HL-60 (cell line): ENCODE measurements at regions not wholly inside any gene's neighbourhood (a gene's known extent, or its start where the extent isn't known, plus 50 kb on each side); places are given as distances from the start of the nearest gene placed in this dataset.

Source experiments
- GABPA ChIP-seq: IDR thresholded peaks from 2 replicates; pipeline ENCODE4 v1.6.1; 2012; ENCODE audit warnings: low read depth
- POLR2AphosphoS5 ChIP-seq: IDR thresholded peaks from 2 replicates; pipeline ENCODE4 v1.6.1; 2012; ENCODE audit warnings: low read depth
- SPI1 ChIP-seq: IDR thresholded peaks from 2 replicates; pipeline ENCODE4 v1.6.1; 2012; ENCODE audit warnings: low read depth, mild to moderate bottlenecking, borderline replicate concordance
- TF ChIP-seq, protein P1 (sequence below): IDR thresholded peaks from one replicate; pipeline ENCODE4 v1.5.1; 2011; ENCODE audit warnings: low read length, control low read depth, inconsistent platforms; ENCODE audit not compliant: insufficient read depth
- TF ChIP-seq, protein P2 (sequence below): IDR thresholded peaks from 2 replicates; pipeline ENCODE4 v1.6.1; 2012; ENCODE audit warnings: low read depth; ENCODE audit not compliant: insufficient replicate concordance

DNA sequence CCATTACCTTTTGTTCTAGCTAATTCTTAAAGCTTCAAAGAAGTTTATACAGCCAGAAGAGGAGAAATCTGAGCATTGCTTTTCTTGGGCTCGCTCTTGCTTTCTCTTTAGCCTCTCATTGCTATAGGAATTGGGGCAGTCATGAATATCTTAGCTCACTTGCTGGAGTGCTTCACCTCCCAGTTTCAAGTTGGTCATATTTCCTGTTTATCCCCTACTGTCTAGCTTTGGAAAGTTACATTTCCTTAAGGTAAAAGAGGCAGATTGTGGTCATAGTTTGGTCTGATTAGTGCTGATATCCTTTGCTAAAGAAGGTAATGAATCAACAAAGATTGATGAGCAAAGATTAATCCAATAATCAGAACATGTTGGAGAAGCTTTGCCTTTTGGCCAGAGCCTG is 77.7 kb upstream of the GLI3 start:
- TF ChIP-seq, protein P1, sequence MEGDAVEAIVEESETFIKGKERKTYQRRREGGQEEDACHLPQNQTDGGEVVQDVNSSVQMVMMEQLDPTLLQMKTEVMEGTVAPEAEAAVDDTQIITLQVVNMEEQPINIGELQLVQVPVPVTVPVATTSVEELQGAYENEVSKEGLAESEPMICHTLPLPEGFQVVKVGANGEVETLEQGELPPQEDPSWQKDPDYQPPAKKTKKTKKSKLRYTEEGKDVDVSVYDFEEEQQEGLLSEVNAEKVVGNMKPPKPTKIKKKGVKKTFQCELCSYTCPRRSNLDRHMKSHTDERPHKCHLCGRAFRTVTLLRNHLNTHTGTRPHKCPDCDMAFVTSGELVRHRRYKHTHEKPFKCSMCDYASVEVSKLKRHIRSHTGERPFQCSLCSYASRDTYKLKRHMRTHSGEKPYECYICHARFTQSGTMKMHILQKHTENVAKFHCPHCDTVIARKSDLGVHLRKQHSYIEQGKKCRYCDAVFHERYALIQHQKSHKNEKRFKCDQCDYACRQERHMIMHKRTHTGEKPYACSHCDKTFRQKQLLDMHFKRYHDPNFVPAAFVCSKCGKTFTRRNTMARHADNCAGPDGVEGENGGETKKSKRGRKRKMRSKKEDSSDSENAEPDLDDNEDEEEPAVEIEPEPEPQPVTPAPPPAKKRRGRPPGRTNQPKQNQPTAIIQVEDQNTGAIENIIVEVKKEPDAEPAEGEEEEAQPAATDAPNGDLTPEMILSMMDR = no peak
- TF ChIP-seq, protein P2, sequence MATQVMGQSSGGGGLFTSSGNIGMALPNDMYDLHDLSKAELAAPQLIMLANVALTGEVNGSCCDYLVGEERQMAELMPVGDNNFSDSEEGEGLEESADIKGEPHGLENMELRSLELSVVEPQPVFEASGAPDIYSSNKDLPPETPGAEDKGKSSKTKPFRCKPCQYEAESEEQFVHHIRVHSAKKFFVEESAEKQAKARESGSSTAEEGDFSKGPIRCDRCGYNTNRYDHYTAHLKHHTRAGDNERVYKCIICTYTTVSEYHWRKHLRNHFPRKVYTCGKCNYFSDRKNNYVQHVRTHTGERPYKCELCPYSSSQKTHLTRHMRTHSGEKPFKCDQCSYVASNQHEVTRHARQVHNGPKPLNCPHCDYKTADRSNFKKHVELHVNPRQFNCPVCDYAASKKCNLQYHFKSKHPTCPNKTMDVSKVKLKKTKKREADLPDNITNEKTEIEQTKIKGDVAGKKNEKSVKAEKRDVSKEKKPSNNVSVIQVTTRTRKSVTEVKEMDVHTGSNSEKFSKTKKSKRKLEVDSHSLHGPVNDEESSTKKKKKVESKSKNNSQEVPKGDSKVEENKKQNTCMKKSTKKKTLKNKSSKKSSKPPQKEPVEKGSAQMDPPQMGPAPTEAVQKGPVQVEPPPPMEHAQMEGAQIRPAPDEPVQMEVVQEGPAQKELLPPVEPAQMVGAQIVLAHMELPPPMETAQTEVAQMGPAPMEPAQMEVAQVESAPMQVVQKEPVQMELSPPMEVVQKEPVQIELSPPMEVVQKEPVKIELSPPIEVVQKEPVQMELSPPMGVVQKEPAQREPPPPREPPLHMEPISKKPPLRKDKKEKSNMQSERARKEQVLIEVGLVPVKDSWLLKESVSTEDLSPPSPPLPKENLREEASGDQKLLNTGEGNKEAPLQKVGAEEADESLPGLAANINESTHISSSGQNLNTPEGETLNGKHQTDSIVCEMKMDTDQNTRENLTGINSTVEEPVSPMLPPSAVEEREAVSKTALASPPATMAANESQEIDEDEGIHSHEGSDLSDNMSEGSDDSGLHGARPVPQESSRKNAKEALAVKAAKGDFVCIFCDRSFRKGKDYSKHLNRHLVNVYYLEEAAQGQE = no peak
- TF ChIP-seq POLR2AphosphoS5 (no peak), GABPA (no peak), SPI1 (no peak)
